Hindlimb muscle (tissue), 1 donor: ENCODE measurements at regions not wholly inside any gene's neighbourhood (a gene's known extent, or its start where the extent isn't known, plus 50 kb on each side); places are given as distances from the start of the nearest gene placed in this dataset.
A peak's percentile ranks its signal among the peaks of the same experiment; 100 is the strongest.

Experiments used
- DNase-seq: peaks from one replicate; pipeline ENCODE4 v3.0.0-alpha.2; 2013

- DNase-seq, result no peak
Measured at GRCh38 chr2:128618642-128619041, 300.0 kb upstream of the HS6ST1 start.

GRCh38 chr2:128619471-128620325, 301.0 kb upstream of the HS6ST1 start:
- DNase-seq, result no peak

GRCh38 chr2:128621074-128621473, 302.4 kb upstream of the HS6ST1 start:
- no peak for DNase-seq

GRCh38 chr2:128622371-128622770, 303.7 kb upstream of the HS6ST1 start:
- no peak for DNase-seq

GRCh38 chr2:128622955-128623620, 304.4 kb upstream of the HS6ST1 start:
- no peak for DNase-seq

GRCh38 chr2:128623776-128624761, 305.4 kb upstream of the HS6ST1 start:
- DNase-seq, result peak; percentile 53

GRCh38 chr2:128624956-128625355, 306.3 kb upstream of the HS6ST1 start:
- no peak for DNase-seq

- DNase-seq, result no peak
Measured at GRCh38 chr2:128625421-128625820, 306.8 kb upstream of the HS6ST1 start.

GRCh38 chr2:128625963-128626759, 307.5 kb upstream of the HS6ST1 start:
- no peak for DNase-seq

- DNase-seq, result no peak
Measured at GRCh38 chr2:128626760-128627511, 308.3 kb upstream of the HS6ST1 start.

- DNase-seq, result no peak
Measured at GRCh38 chr2:128628206-128628605, 309.5 kb upstream of the HS6ST1 start.

- DNase-seq, result no peak
Measured at GRCh38 chr2:128628996-128629395, 310.3 kb upstream of the HS6ST1 start.

GRCh38 chr2:128630974-128631697, 312.5 kb upstream of the HS6ST1 start:
- DNase-seq, result no peak

- no peak for DNase-seq
Measured at GRCh38 chr2:128631698-128632500, 313.2 kb upstream of the HS6ST1 start.

GRCh38 chr2:128632501-128632800, 313.8 kb upstream of the HS6ST1 start:
- no peak for DNase-seq

GRCh38 chr2:128633501-128633900, 314.8 kb upstream of the HS6ST1 start:
- no peak for DNase-seq

GRCh38 chr2:128635361-128635900, 316.8 kb upstream of the HS6ST1 start:
- DNase-seq, result no peak

GRCh38 chr2:128636802-128637147, 318.1 kb upstream of the HS6ST1 start:
- no peak for DNase-seq

GRCh38 chr2:128637481-128638155, 318.9 kb upstream of the HS6ST1 start:
- no peak for DNase-seq
